ENCODE measurements at regions not wholly inside any gene's neighbourhood (a gene's known extent, or its start where the extent isn't known, plus 50 kb on each side); places are given as distances from the start of the nearest gene placed in this dataset.

GRCh38 chr4:74537459-74537858, 92.5 kb downstream of the AREG start:
- TF ChIP-seq CTCF (conservative IDR thresholded peaks at IDR 0.05) = no peak
- no peak overlapping the region for H3K27ac ChIP-seq

- no peak for TF ChIP-seq CTCF (conservative IDR thresholded peaks at IDR 0.05)
- H3K27ac ChIP-seq = no peak overlapping the region
Observed at GRCh38 chr4:74539044-74539790, 94.3 kb downstream of the AREG start.

GRCh38 chr4:74540193-74540592, 95.3 kb downstream of the AREG start:
- no peak overlapping the region for H3K27ac ChIP-seq
- TF ChIP-seq CTCF (conservative IDR thresholded peaks at IDR 0.05) = no peak

- TF ChIP-seq CTCF (conservative IDR thresholded peaks at IDR 0.05) = no peak
- no peak overlapping the region for H3K27ac ChIP-seq
Observed at GRCh38 chr4:74541667-74542066, 96.7 kb downstream of the AREG start.

- no peak for TF ChIP-seq CTCF (conservative IDR thresholded peaks at IDR 0.05)
- no peak overlapping the region for H3K27ac ChIP-seq
Observed at GRCh38 chr4:74543231-74543781, 98.4 kb downstream of the AREG start.

- no peak for TF ChIP-seq CTCF (conservative IDR thresholded peaks at IDR 0.05)
Observed at GRCh38 chr4:74543983-74544382, 99.0 kb downstream of the AREG start.

GRCh38 chr4:74544655-74545361, 99.9 kb downstream of the AREG start:
- no peak for TF ChIP-seq CTCF (conservative IDR thresholded peaks at IDR 0.05)
- H3K27ac ChIP-seq = no peak overlapping the region

More at GRCh38 chr4:74543983-74544382, 99.0 kb downstream of the AREG start:
- H3K27ac ChIP-seq = no peak overlapping the region

Measured in VCaP (cell line).